Cardiac muscle cell (in vitro differentiated cells and primary cell): ENCODE measurements at regions not wholly inside any gene's neighbourhood (a gene's known extent, or its start where the extent isn't known, plus 50 kb on each side); places are given as distances from the start of the nearest gene placed in this dataset.
A peak's percentile ranks its signal among the peaks of the same experiment; 100 is the strongest.

Experiments
- DNase-seq, 2 donors: peaks; one replicate each; pipeline versions ENCODE4 v3.0.0 to v3.0.0-alpha.2; 2010 to 2017; ENCODE audit warnings: low read depth in 1 of 2, low spot score in 1 of 2
- H3K27ac ChIP-seq: fragments of 200-600 bp; sonication (generic); 2 replicates; pipeline ENCODE4 v1.5.1; 2016
- H3K27me3 ChIP-seq: fragments of 200-600 bp; sonication (generic); 2 replicates; pipeline ENCODE4 v1.6.0; 2016; ENCODE audit warnings: control low read depth
- H3K36me3 ChIP-seq: fragments of 200-600 bp; sonication (generic); 2 replicates; pipeline ENCODE4 v1.5.1; 2016; ENCODE audit warnings: control low read depth
- H3K4me1 ChIP-seq: fragments of 200-600 bp; sonication (generic); 2 replicates; pipeline ENCODE4 v1.8.1; 2017; ENCODE audit warnings: low read depth, mild to moderate bottlenecking, mixed run types
- H3K4me3 ChIP-seq: fragments of 200-600 bp; sonication (generic); 2 replicates; pipeline ENCODE4 v1.5.1; 2016; ENCODE audit warnings: mild to moderate bottlenecking
- H3K9me3 ChIP-seq: fragments of 200-600 bp; sonication (generic); 2 replicates; pipeline ENCODE4 v1.5.1; 2017; ENCODE audit warnings: low read depth, mild to moderate bottlenecking, control low read depth
- CTCF ChIP-seq: IDR thresholded peaks from 2 replicates; pipeline ENCODE4 v1.5.1; 2012; ENCODE audit warnings: low read depth, mild to moderate bottlenecking, low read length

- Histone ChIP-seq H3K27me3 (no peaks in the 10 kb centered on the region), H3K4me1 (no peaks in the 10 kb centered on the region), H3K9me3 (no peaks in the 10 kb centered on the region), H3K27ac (no peak overlapping the region), H3K36me3 (no peaks in the 10 kb centered on the region), H3K4me3 (no peak overlapping the region)
- peak; percentile 36 for TF ChIP-seq CTCF
- DNase-seq = peak; percentile 6 to 32
Observed at GRCh38 chr13:46962281-46962941, 65.6 kb upstream of the HTR2A start.

GRCh38 chr13:46961719-46962118 lies 64.9 kb upstream of the HTR2A start:
- DNase-seq = peak in 1 of 2 donors; percentile 75
- Histone ChIP-seq H3K9me3 (no peaks in the 10 kb centered on the region), H3K27ac (no peak overlapping the region), H3K4me1 (no peaks in the 10 kb centered on the region), H3K27me3 (no peaks in the 10 kb centered on the region), H3K36me3 (no peaks in the 10 kb centered on the region), H3K4me3 (no peak overlapping the region)
- no peak for TF ChIP-seq CTCF

- Histone ChIP-seq H3K27me3 (no peaks in the 10 kb centered on the region), H3K36me3 (no peaks in the 10 kb centered on the region), H3K4me3 (no peak overlapping the region), H3K4me1 (no peaks in the 10 kb centered on the region), H3K27ac (no peak overlapping the region), H3K9me3 (no peaks in the 10 kb centered on the region)
- TF ChIP-seq CTCF = no peak
- DNase-seq = no peak
Observed at GRCh38 chr13:46953941-46954340, 57.1 kb upstream of the HTR2A start.

- no peak overlapping the region for H3K4me3 ChIP-seq
- H3K27me3 ChIP-seq = no peaks in the 10 kb centered on the region
- no peaks in the 10 kb centered on the region for H3K4me1 ChIP-seq
- TF ChIP-seq CTCF = no peak
- DNase-seq = no peak
- no peak overlapping the region for H3K27ac ChIP-seq
- H3K9me3 ChIP-seq = no peaks in the 10 kb centered on the region
- no peaks in the 10 kb centered on the region for H3K36me3 ChIP-seq
Observed at GRCh38 chr13:46953331-46953730, 56.5 kb upstream of the HTR2A start.

GRCh38 chr13:46951516-46951915 lies 54.7 kb upstream of the HTR2A start:
- no peaks in the 10 kb centered on the region for H3K36me3 ChIP-seq
- no peak for TF ChIP-seq CTCF
- H3K4me3 ChIP-seq = no peak overlapping the region
- H3K4me1 ChIP-seq = no peaks in the 10 kb centered on the region
- no peaks in the 10 kb centered on the region for H3K27me3 ChIP-seq
- no peak overlapping the region for H3K27ac ChIP-seq
- no peak for DNase-seq
- no peaks in the 10 kb centered on the region for H3K9me3 ChIP-seq
